Liver (tissue), 3 donors: ENCODE measurements at regions not wholly inside any gene's neighbourhood (a gene's known extent, or its start where the extent isn't known, plus 50 kb on each side); places are given as distances from the start of the nearest gene placed in this dataset.

Experiments used
- EGR1 ChIP-seq, 2 donors: IDR thresholded peaks; 2 replicates each; pipeline ENCODE4 v1.6.1; 2016 to 2018; ENCODE audit warnings: antibody characterized with exemption in 2 of 2, low read depth in 2 of 2
- GABPA ChIP-seq, 2 donors: IDR thresholded peaks in 1 of 2; conservative IDR thresholded peaks in 1 of 2; 2 replicates each; pipeline ENCODE4 v1.6.1; 2016; ENCODE audit warnings: antibody characterized with exemption in 2 of 2, mild to moderate bottlenecking in 1 of 2, moderate library complexity in 1 of 2
- JUND ChIP-seq, 2 donors: IDR thresholded peaks; 2 replicates each; pipeline ENCODE4 v1.6.1; 2016; ENCODE audit warnings: antibody characterized with exemption in 2 of 2
- YY1 ChIP-seq: IDR thresholded peaks from 2 replicates; pipeline ENCODE4 v1.6.1; 2016; ENCODE audit warnings: antibody characterized with exemption, mild to moderate bottlenecking
- TF ChIP-seq, protein P1 (sequence below): fragments of 150-350 bp; IDR thresholded peaks from 2 replicates; pipeline ENCODE4 v1.5.1; 2017; ENCODE audit warnings: improper control_type of control experiment, low read depth, low read length; ENCODE audit not compliant: missing input control
- TF ChIP-seq, protein P2 (sequence below): IDR thresholded peaks from 2 replicates; pipeline ENCODE4 v1.6.1; 2016; ENCODE audit warnings: antibody characterized with exemption, mild to moderate bottlenecking
- TF ChIP-seq, protein P3 (sequence below): IDR thresholded peaks from 2 replicates; pipeline ENCODE4 v1.6.1; 2016; ENCODE audit warnings: antibody characterized with exemption
- donor health status: healthy.
- donor health status: healthy.

- TF ChIP-seq, protein P1, sequence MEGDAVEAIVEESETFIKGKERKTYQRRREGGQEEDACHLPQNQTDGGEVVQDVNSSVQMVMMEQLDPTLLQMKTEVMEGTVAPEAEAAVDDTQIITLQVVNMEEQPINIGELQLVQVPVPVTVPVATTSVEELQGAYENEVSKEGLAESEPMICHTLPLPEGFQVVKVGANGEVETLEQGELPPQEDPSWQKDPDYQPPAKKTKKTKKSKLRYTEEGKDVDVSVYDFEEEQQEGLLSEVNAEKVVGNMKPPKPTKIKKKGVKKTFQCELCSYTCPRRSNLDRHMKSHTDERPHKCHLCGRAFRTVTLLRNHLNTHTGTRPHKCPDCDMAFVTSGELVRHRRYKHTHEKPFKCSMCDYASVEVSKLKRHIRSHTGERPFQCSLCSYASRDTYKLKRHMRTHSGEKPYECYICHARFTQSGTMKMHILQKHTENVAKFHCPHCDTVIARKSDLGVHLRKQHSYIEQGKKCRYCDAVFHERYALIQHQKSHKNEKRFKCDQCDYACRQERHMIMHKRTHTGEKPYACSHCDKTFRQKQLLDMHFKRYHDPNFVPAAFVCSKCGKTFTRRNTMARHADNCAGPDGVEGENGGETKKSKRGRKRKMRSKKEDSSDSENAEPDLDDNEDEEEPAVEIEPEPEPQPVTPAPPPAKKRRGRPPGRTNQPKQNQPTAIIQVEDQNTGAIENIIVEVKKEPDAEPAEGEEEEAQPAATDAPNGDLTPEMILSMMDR: no peak
- TF ChIP-seq GABPA (IDR thresholded peaks at IDR 0.05 in 1 of 2, conservative IDR thresholded peaks at IDR 0.05 in 1 of 2): no peak
- TF ChIP-seq, protein P2, sequence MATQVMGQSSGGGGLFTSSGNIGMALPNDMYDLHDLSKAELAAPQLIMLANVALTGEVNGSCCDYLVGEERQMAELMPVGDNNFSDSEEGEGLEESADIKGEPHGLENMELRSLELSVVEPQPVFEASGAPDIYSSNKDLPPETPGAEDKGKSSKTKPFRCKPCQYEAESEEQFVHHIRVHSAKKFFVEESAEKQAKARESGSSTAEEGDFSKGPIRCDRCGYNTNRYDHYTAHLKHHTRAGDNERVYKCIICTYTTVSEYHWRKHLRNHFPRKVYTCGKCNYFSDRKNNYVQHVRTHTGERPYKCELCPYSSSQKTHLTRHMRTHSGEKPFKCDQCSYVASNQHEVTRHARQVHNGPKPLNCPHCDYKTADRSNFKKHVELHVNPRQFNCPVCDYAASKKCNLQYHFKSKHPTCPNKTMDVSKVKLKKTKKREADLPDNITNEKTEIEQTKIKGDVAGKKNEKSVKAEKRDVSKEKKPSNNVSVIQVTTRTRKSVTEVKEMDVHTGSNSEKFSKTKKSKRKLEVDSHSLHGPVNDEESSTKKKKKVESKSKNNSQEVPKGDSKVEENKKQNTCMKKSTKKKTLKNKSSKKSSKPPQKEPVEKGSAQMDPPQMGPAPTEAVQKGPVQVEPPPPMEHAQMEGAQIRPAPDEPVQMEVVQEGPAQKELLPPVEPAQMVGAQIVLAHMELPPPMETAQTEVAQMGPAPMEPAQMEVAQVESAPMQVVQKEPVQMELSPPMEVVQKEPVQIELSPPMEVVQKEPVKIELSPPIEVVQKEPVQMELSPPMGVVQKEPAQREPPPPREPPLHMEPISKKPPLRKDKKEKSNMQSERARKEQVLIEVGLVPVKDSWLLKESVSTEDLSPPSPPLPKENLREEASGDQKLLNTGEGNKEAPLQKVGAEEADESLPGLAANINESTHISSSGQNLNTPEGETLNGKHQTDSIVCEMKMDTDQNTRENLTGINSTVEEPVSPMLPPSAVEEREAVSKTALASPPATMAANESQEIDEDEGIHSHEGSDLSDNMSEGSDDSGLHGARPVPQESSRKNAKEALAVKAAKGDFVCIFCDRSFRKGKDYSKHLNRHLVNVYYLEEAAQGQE: no peak
- TF ChIP-seq JUND (IDR thresholded peaks at IDR 0.05): no peak
- TF ChIP-seq, protein P3, sequence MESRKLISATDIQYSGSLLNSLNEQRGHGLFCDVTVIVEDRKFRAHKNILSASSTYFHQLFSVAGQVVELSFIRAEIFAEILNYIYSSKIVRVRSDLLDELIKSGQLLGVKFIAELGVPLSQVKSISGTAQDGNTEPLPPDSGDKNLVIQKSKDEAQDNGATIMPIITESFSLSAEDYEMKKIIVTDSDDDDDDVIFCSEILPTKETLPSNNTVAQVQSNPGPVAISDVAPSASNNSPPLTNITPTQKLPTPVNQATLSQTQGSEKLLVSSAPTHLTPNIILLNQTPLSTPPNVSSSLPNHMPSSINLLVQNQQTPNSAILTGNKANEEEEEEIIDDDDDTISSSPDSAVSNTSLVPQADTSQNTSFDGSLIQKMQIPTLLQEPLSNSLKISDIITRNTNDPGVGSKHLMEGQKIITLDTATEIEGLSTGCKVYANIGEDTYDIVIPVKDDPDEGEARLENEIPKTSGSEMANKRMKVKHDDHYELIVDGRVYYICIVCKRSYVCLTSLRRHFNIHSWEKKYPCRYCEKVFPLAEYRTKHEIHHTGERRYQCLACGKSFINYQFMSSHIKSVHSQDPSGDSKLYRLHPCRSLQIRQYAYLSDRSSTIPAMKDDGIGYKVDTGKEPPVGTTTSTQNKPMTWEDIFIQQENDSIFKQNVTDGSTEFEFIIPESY: no peak
- TF ChIP-seq EGR1 (IDR thresholded peaks at IDR 0.05; ENCODE audit: low read depth in 2 of 2): no peak
- no peak for TF ChIP-seq YY1
Observed at GRCh38 chr4:27662426-27662825, 801.8 kb downstream of the STIM2 start.
